ENCODE measurements at regions not wholly inside any gene's neighbourhood (a gene's known extent, or its start where the extent isn't known, plus 50 kb on each side); places are given as distances from the start of the nearest gene placed in this dataset.

- DNase-seq (ENCODE audit: low spot score in 2 of 2), result no peak
- no peak overlapping the region for H3K4me3 ChIP-seq (ENCODE audit: low read depth, poor library complexity, severe bottlenecking)
- TF ChIP-seq POLR2A (IDR thresholded peaks at IDR 0.05), result no peak
- TF ChIP-seq, protein P1, sequence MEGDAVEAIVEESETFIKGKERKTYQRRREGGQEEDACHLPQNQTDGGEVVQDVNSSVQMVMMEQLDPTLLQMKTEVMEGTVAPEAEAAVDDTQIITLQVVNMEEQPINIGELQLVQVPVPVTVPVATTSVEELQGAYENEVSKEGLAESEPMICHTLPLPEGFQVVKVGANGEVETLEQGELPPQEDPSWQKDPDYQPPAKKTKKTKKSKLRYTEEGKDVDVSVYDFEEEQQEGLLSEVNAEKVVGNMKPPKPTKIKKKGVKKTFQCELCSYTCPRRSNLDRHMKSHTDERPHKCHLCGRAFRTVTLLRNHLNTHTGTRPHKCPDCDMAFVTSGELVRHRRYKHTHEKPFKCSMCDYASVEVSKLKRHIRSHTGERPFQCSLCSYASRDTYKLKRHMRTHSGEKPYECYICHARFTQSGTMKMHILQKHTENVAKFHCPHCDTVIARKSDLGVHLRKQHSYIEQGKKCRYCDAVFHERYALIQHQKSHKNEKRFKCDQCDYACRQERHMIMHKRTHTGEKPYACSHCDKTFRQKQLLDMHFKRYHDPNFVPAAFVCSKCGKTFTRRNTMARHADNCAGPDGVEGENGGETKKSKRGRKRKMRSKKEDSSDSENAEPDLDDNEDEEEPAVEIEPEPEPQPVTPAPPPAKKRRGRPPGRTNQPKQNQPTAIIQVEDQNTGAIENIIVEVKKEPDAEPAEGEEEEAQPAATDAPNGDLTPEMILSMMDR (IDR thresholded peaks at IDR 0.05), result no peak
- 91 to 97% methylated on average over 6 of the region's 6 CpGs for WGBS, 2 donors
- intact Hi-C loops (cut with DNase I; ENCODE audit: low total_unique reads), result no loop called here
Measured at GRCh38 chr1:14090531-14090930, 390.5 kb downstream of the PRDM2 start.

GRCh38 chr1:14094611-14095400 lies 394.8 kb downstream of the PRDM2 start:
- no peak for DNase-seq (ENCODE audit: low spot score in 2 of 2)
- no peak for TF ChIP-seq POLR2A (IDR thresholded peaks at IDR 0.05)
- TF ChIP-seq, protein P1 (IDR thresholded peaks at IDR 0.05), result no peak
- intact Hi-C loops (cut with DNase I; ENCODE audit: low total_unique reads), result no loop called here
- 66 to 72% methylated on average over 4 of the region's 4 CpGs for WGBS, 2 donors
- no peak overlapping the region for H3K4me3 ChIP-seq (ENCODE audit: low read depth, poor library complexity, severe bottlenecking)

- no peak overlapping the region for H3K4me3 ChIP-seq (ENCODE audit: low read depth, poor library complexity, severe bottlenecking)
- intact Hi-C loops (cut with DNase I; ENCODE audit: low total_unique reads), result no loop called here
- TF ChIP-seq POLR2A (IDR thresholded peaks at IDR 0.05), result no peak
- TF ChIP-seq, protein P1 (IDR thresholded peaks at IDR 0.05), result no peak
- no peak for DNase-seq (ENCODE audit: low spot score in 2 of 2)
Measured at GRCh38 chr1:14098294-14098913, 398.4 kb downstream of the PRDM2 start.

GRCh38 chr1:14100444-14100843 lies 400.5 kb downstream of the PRDM2 start:
- DNase-seq (ENCODE audit: low spot score in 2 of 2), result no peak
- TF ChIP-seq, protein P1 (IDR thresholded peaks at IDR 0.05), result no peak
- TF ChIP-seq POLR2A (IDR thresholded peaks at IDR 0.05), result no peak
- WGBS, 2 donors, result 100% methylated on average over 1 of the region's 1 CpG
- no peak overlapping the region for H3K4me3 ChIP-seq (ENCODE audit: low read depth, poor library complexity, severe bottlenecking)
- intact Hi-C loops (cut with DNase I; ENCODE audit: low total_unique reads), result no loop called here

- intact Hi-C loops (cut with DNase I; ENCODE audit: low total_unique reads), result no loop called here
- DNase-seq (ENCODE audit: low spot score in 2 of 2), result no peak
- TF ChIP-seq, protein P1 (IDR thresholded peaks at IDR 0.05), result no peak
- no peak for TF ChIP-seq POLR2A (IDR thresholded peaks at IDR 0.05)
- 87 to 92% methylated on average over 9 of the region's 9 CpGs for WGBS, 2 donors
- H3K4me3 ChIP-seq (ENCODE audit: low read depth, poor library complexity, severe bottlenecking), result no peak overlapping the region
Measured at GRCh38 chr1:14100919-14101318, 400.9 kb downstream of the PRDM2 start.

All from lower leg skin (tissue), 4 donors.